Nephron progenitor cell (in vitro differentiated cells): ENCODE measurements at regions not wholly inside any gene's neighbourhood (a gene's known extent, or its start where the extent isn't known, plus 50 kb on each side); places are given as distances from the start of the nearest gene placed in this dataset.

Source experiments
- DNase-seq: peaks from one replicate; pipeline ENCODE4 v3.0.0; 2021
- H3K27ac Mint-ChIP-seq: 2 replicates; pipeline ENCODE4 v1.8.0; 2021; ENCODE audit warnings: mild to moderate bottlenecking, moderate library complexity, mixed read lengths
- H3K27me3 Mint-ChIP-seq: 2 replicates; pipeline ENCODE4 v1.8.0; 2021; ENCODE audit warnings: mild to moderate bottlenecking, low read depth, mixed read lengths; ENCODE audit not compliant: poor library complexity
- H3K36me3 Mint-ChIP-seq: 2 replicates; pipeline ENCODE4 v1.8.0; 2021; ENCODE audit warnings: low read depth, mixed read lengths
- H3K4me1 Mint-ChIP-seq: 2 replicates; pipeline ENCODE4 v1.8.0; 2021; ENCODE audit warnings: mixed read lengths
- H3K4me3 Mint-ChIP-seq: 2 replicates; pipeline ENCODE4 v1.8.0; 2021; ENCODE audit warnings: mild to moderate bottlenecking, moderate library complexity, mixed read lengths
- H3K9me3 Mint-ChIP-seq: 2 replicates; pipeline ENCODE4 v1.8.0; 2021; ENCODE audit warnings: mild to moderate bottlenecking, moderate library complexity, mixed read lengths
- TF ChIP-seq, protein P1 (sequence below): fragments of 200-600 bp; sonication (generic); IDR thresholded peaks from 2 replicates; pipeline ENCODE4 v1.5.0; 2021; ENCODE audit warnings: antibody characterized with exemption

DNA sequence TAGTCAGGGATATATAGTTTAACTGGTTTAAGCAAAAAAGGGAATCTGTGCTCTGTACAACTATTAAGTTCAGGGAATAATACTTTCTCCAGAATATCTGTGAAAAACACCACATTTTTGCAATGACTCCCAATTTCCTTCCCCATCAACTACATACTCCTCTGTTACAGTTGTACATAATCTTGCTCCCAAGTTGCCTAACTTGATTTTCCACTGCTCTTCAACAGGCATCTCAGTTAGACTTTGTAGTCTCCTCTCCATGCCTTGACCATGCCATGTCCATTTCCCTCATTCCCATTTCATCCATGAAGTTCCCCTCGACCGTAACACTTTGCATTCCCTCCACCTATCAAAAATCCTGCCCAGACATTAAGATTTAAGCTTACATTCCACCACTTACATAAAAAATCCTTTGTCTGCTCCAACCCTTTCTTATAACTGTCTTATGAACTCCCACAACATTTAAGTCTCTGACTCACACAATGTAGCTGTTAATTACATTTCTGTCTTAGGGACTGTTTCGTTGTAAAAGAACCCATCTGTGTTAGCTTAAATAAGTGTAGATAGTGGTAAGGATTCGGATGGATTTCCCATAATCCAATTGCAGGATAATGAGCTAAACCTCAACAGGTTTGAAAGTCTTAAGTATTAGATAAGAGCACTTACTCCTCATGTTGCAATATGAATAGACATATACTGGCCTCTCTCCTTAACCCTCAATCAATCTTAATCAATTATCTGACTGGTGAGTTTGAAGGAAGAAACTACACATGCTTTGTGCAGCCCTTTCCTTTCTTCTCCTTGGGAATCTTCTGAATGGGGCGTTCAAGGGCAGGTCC, 156.5 kb downstream of the PAWR start:
- no peaks in the 10 kb centered on the region for H3K27me3 Mint-ChIP-seq
- TF ChIP-seq, protein P1, sequence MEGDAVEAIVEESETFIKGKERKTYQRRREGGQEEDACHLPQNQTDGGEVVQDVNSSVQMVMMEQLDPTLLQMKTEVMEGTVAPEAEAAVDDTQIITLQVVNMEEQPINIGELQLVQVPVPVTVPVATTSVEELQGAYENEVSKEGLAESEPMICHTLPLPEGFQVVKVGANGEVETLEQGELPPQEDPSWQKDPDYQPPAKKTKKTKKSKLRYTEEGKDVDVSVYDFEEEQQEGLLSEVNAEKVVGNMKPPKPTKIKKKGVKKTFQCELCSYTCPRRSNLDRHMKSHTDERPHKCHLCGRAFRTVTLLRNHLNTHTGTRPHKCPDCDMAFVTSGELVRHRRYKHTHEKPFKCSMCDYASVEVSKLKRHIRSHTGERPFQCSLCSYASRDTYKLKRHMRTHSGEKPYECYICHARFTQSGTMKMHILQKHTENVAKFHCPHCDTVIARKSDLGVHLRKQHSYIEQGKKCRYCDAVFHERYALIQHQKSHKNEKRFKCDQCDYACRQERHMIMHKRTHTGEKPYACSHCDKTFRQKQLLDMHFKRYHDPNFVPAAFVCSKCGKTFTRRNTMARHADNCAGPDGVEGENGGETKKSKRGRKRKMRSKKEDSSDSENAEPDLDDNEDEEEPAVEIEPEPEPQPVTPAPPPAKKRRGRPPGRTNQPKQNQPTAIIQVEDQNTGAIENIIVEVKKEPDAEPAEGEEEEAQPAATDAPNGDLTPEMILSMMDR: no peak
- H3K36me3 Mint-ChIP-seq: no peaks in the 10 kb centered on the region
- H3K4me1 Mint-ChIP-seq: peaks cover 36% of the 10 kb centered on the region
- H3K27ac Mint-ChIP-seq: peak overlapping the region; percentile 8
- DNase-seq: no peak
- no peak overlapping the region for H3K4me3 Mint-ChIP-seq
- H3K9me3 Mint-ChIP-seq: peaks cover 9% of the 10 kb centered on the region

GRCh38 chr12:79532907-79533288, 157.9 kb downstream of the PAWR start:
- peak; percentile 16 for DNase-seq
- H3K4me1 Mint-ChIP-seq: peaks cover 36% of the 10 kb centered on the region
- H3K27ac Mint-ChIP-seq: no peak overlapping the region
- H3K9me3 Mint-ChIP-seq: peaks cover 8% of the 10 kb centered on the region
- no peaks in the 10 kb centered on the region for H3K27me3 Mint-ChIP-seq
- H3K36me3 Mint-ChIP-seq: no peaks in the 10 kb centered on the region
- no peak overlapping the region for H3K4me3 Mint-ChIP-seq
- TF ChIP-seq, protein P1: no peak

DNA sequence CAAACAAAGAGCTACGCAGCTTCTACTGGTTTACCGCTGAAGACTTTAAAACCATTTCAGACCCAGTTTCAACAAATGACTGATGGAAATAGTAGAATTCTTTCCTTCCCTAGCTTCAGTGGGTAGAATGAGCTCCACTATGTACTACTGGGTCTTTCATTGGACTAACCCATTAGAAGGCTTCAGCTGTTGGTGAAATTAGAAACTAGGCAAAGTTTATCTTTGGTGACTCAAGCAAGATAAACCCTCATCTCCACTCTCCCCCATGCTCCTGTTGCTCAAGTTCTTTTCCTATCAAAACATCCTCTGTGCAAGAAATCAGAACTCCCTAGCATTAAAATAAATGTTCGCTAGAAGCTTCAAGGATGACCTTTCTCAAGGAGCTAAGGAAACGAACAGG, 159.2 kb downstream of the PAWR start:
- TF ChIP-seq, protein P1: no peak
- Mint-ChIP-seq H3K4me1 (peaks cover 36% of the 10 kb centered on the region), H3K27ac (peak overlapping the region; percentile 77), H3K9me3 (peaks cover 8% of the 10 kb centered on the region), H3K27me3 (no peaks in the 10 kb centered on the region), H3K36me3 (no peaks in the 10 kb centered on the region), H3K4me3 (no peak overlapping the region)
- no peak for DNase-seq

DNA sequence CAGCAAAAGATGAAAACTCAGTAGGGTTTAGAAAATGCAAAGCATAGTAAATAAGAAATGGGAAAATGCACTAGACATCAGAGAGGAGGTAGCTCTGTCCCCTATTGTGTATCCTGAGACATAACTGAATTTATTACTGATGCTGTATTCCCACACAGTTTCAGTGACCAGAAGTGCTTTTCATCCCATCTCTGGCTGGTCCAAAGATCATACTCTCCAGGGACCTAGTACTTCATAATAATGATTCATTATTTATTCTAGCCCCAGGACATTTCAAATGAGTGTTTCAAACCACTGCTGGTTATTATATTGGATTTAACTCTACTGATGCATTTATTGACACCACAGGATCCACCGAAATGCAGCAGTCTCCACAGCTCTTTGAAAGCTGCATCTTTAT, 163.3 kb downstream of the PAWR start:
- H3K27me3 Mint-ChIP-seq: no peaks in the 10 kb centered on the region
- no peaks in the 10 kb centered on the region for H3K9me3 Mint-ChIP-seq
- H3K27ac Mint-ChIP-seq: no peak overlapping the region
- H3K36me3 Mint-ChIP-seq: no peaks in the 10 kb centered on the region
- no peak overlapping the region for H3K4me3 Mint-ChIP-seq
- DNase-seq: no peak
- peaks cover 28% of the 10 kb centered on the region for H3K4me1 Mint-ChIP-seq
- TF ChIP-seq, protein P1: no peak

DNA sequence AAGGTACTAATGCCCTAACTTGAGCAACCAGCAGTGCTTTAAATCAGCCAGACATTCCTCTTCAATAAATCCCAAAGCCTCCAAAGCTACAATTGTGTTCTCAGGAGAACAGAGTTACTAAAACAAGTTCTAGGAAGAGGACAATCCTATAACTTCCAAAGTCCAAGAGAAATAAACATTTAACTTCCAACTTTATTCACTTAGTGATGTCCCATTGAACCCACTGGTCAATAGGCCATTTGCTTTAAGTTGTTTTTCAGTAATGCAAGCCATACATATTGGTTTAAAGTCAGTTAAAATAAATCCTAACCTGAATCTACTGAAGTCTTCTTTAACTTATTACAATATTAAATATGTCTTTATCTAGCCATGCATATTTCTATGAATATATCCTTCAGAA, 165.4 kb downstream of the PAWR start:
- H3K36me3 Mint-ChIP-seq: no peaks in the 10 kb centered on the region

More for the DNA sequence above, 165.4 kb downstream of the PAWR start:
- TF ChIP-seq, protein P1: no peak
- no peak overlapping the region for H3K4me3 Mint-ChIP-seq
- DNase-seq: no peak
- peaks cover 10% of the 10 kb centered on the region for H3K4me1 Mint-ChIP-seq
- no peaks in the 10 kb centered on the region for H3K27me3 Mint-ChIP-seq
- no peak overlapping the region for H3K27ac Mint-ChIP-seq
- H3K9me3 Mint-ChIP-seq: no peaks in the 10 kb centered on the region
